ENCODE measurements at regions not wholly inside any gene's neighbourhood (a gene's known extent, or its start where the extent isn't known, plus 50 kb on each side); places are given as distances from the start of the nearest gene placed in this dataset.

GRCh38 chr15:79197285-79197684, 85.2 kb upstream of the ANKRD34C start:
- Histone ChIP-seq H3K4me1 (ENCODE audit: insufficient read depth, low read length) (peaks cover 20% of the 10 kb centered on the region), H3K9me3 (ENCODE audit: control insufficient read depth, insufficient read depth, low read length) (no peaks in the 10 kb centered on the region), H3K9ac (ENCODE audit: low read depth, low read length) (no peak overlapping the region), H3K36me3 (ENCODE audit: insufficient read depth, low read length) (no peaks in the 10 kb centered on the region)

GRCh38 chr15:79195802-79196201, 86.7 kb upstream of the ANKRD34C start:
- H3K36me3 ChIP-seq (ENCODE audit: insufficient read depth, low read length), result no peaks in the 10 kb centered on the region
- no peak overlapping the region for H3K9ac ChIP-seq (ENCODE audit: low read depth, low read length)
- H3K9me3 ChIP-seq (ENCODE audit: control insufficient read depth, insufficient read depth, low read length), result no peaks in the 10 kb centered on the region
- H3K4me1 ChIP-seq (ENCODE audit: insufficient read depth, low read length), result peaks cover 21% of the 10 kb centered on the region

- H3K9me3 ChIP-seq (ENCODE audit: control insufficient read depth, insufficient read depth, low read length), result no peaks in the 10 kb centered on the region
- H3K4me1 ChIP-seq (ENCODE audit: insufficient read depth, low read length), result peaks cover 21% of the 10 kb centered on the region
- no peak overlapping the region for H3K9ac ChIP-seq (ENCODE audit: low read depth, low read length)
- no peaks in the 10 kb centered on the region for H3K36me3 ChIP-seq (ENCODE audit: insufficient read depth, low read length)
Measured at GRCh38 chr15:79195239-79195638, 87.3 kb upstream of the ANKRD34C start.

GRCh38 chr15:79194386-79194785, 88.1 kb upstream of the ANKRD34C start:
- Histone ChIP-seq H3K9ac (ENCODE audit: low read depth, low read length) (no peak overlapping the region), H3K4me1 (ENCODE audit: insufficient read depth, low read length) (peaks cover 21% of the 10 kb centered on the region), H3K36me3 (ENCODE audit: insufficient read depth, low read length) (no peaks in the 10 kb centered on the region), H3K9me3 (ENCODE audit: control insufficient read depth, insufficient read depth, low read length) (no peaks in the 10 kb centered on the region)

GRCh38 chr15:79193549-79193948, 89.0 kb upstream of the ANKRD34C start:
- no peaks in the 10 kb centered on the region for H3K36me3 ChIP-seq (ENCODE audit: insufficient read depth, low read length)
- no peaks in the 10 kb centered on the region for H3K9me3 ChIP-seq (ENCODE audit: control insufficient read depth, insufficient read depth, low read length)
- H3K4me1 ChIP-seq (ENCODE audit: insufficient read depth, low read length), result peaks cover 21% of the 10 kb centered on the region
- H3K9ac ChIP-seq (ENCODE audit: low read depth, low read length), result no peak overlapping the region

- Histone ChIP-seq H3K36me3 (ENCODE audit: insufficient read depth, low read length) (no peaks in the 10 kb centered on the region), H3K9ac (ENCODE audit: low read depth, low read length) (no peak overlapping the region), H3K9me3 (ENCODE audit: control insufficient read depth, insufficient read depth, low read length) (no peaks in the 10 kb centered on the region), H3K4me1 (ENCODE audit: insufficient read depth, low read length) (peaks cover 20% of the 10 kb centered on the region)
Measured at GRCh38 chr15:79193103-79193502, 89.4 kb upstream of the ANKRD34C start.

GRCh38 chr15:79192462-79193036, 90.0 kb upstream of the ANKRD34C start:
- no peaks in the 10 kb centered on the region for H3K36me3 ChIP-seq (ENCODE audit: insufficient read depth, low read length)
- no peaks in the 10 kb centered on the region for H3K9me3 ChIP-seq (ENCODE audit: control insufficient read depth, insufficient read depth, low read length)
- H3K9ac ChIP-seq (ENCODE audit: low read depth, low read length), result no peak overlapping the region
- peaks cover 15% of the 10 kb centered on the region for H3K4me1 ChIP-seq (ENCODE audit: insufficient read depth, low read length)

- H3K9ac ChIP-seq (ENCODE audit: low read depth, low read length), result no peak overlapping the region
- no peaks in the 10 kb centered on the region for H3K9me3 ChIP-seq (ENCODE audit: control insufficient read depth, insufficient read depth, low read length)
- H3K36me3 ChIP-seq (ENCODE audit: insufficient read depth, low read length), result no peaks in the 10 kb centered on the region
- peaks cover 5% of the 10 kb centered on the region; the same call in 1 of the 2 replicates for H3K4me1 ChIP-seq (ENCODE audit: insufficient read depth, low read length)
Measured at GRCh38 chr15:79190093-79190492, 92.4 kb upstream of the ANKRD34C start.

GRCh38 chr15:79186616-79187015, 95.9 kb upstream of the ANKRD34C start:
- no peak overlapping the region for H3K9ac ChIP-seq (ENCODE audit: low read depth, low read length)
- H3K4me1 ChIP-seq (ENCODE audit: insufficient read depth, low read length), result 0 out of 2 replicates have a peak, but pooled peaks cover 3% of the 10 kb centered on the region
- H3K36me3 ChIP-seq (ENCODE audit: insufficient read depth, low read length), result no peaks in the 10 kb centered on the region
- H3K9me3 ChIP-seq (ENCODE audit: control insufficient read depth, insufficient read depth, low read length), result no peaks in the 10 kb centered on the region

- no peaks in the 10 kb centered on the region for H3K9me3 ChIP-seq (ENCODE audit: control insufficient read depth, insufficient read depth, low read length)
- H3K4me1 ChIP-seq (ENCODE audit: insufficient read depth, low read length), result 0 out of 2 replicates have a peak, but pooled peaks cover 3% of the 10 kb centered on the region
- H3K36me3 ChIP-seq (ENCODE audit: insufficient read depth, low read length), result no peaks in the 10 kb centered on the region
- H3K9ac ChIP-seq (ENCODE audit: low read depth, low read length), result no peak overlapping the region
Measured at GRCh38 chr15:79185199-79185598, 94.6 kb upstream of the RASGRF1 start.

GRCh38 chr15:79184465-79184892, 93.9 kb upstream of the RASGRF1 start:
- Histone ChIP-seq H3K9ac (ENCODE audit: low read depth, low read length) (no peak overlapping the region), H3K36me3 (ENCODE audit: insufficient read depth, low read length) (no peaks in the 10 kb centered on the region), H3K4me1 (ENCODE audit: insufficient read depth, low read length) (peaks cover 8% of the 10 kb centered on the region), H3K9me3 (ENCODE audit: control insufficient read depth, insufficient read depth, low read length) (no peaks in the 10 kb centered on the region)

GRCh38 chr15:79180318-79180717, 89.7 kb upstream of the RASGRF1 start:
- H3K36me3 ChIP-seq (ENCODE audit: insufficient read depth, low read length), result no peaks in the 10 kb centered on the region
- no peaks in the 10 kb centered on the region for H3K9me3 ChIP-seq (ENCODE audit: control insufficient read depth, insufficient read depth, low read length)
- no peak overlapping the region for H3K9ac ChIP-seq (ENCODE audit: low read depth, low read length)
- peaks cover 19% of the 10 kb centered on the region for H3K4me1 ChIP-seq (ENCODE audit: insufficient read depth, low read length)

GRCh38 chr15:79179597-79179996, 89.0 kb upstream of the RASGRF1 start:
- H3K36me3 ChIP-seq (ENCODE audit: insufficient read depth, low read length), result no peaks in the 10 kb centered on the region
- H3K9ac ChIP-seq (ENCODE audit: low read depth, low read length), result peak overlapping the region; percentile 5; the same call in 1 of the 2 replicates
- H3K9me3 ChIP-seq (ENCODE audit: control insufficient read depth, insufficient read depth, low read length), result no peaks in the 10 kb centered on the region
- H3K4me1 ChIP-seq (ENCODE audit: insufficient read depth, low read length), result peaks cover 16% of the 10 kb centered on the region

GRCh38 chr15:79179108-79179561, 88.6 kb upstream of the RASGRF1 start:
- H3K36me3 ChIP-seq (ENCODE audit: insufficient read depth, low read length), result no peaks in the 10 kb centered on the region
- no peaks in the 10 kb centered on the region for H3K9me3 ChIP-seq (ENCODE audit: control insufficient read depth, insufficient read depth, low read length)
- peak overlapping the region; percentile 5; the same call in 1 of the 2 replicates for H3K9ac ChIP-seq (ENCODE audit: low read depth, low read length)
- H3K4me1 ChIP-seq (ENCODE audit: insufficient read depth, low read length), result peaks cover 16% of the 10 kb centered on the region

- H3K36me3 ChIP-seq (ENCODE audit: insufficient read depth, low read length), result no peaks in the 10 kb centered on the region
- no peaks in the 10 kb centered on the region for H3K9me3 ChIP-seq (ENCODE audit: control insufficient read depth, insufficient read depth, low read length)
- peaks cover 16% of the 10 kb centered on the region for H3K4me1 ChIP-seq (ENCODE audit: insufficient read depth, low read length)
- H3K9ac ChIP-seq (ENCODE audit: low read depth, low read length), result no peak overlapping the region
Measured at GRCh38 chr15:79178594-79178993, 88.0 kb upstream of the RASGRF1 start.
